HepG2 (cell line): ENCODE measurements at regions not wholly inside any gene's neighbourhood (a gene's known extent, or its start where the extent isn't known, plus 50 kb on each side); places are given as distances from the start of the nearest gene placed in this dataset.

Experiments used
- CAMTA2 ChIP-seq: sonication (generic); formaldehyde crosslinking; IDR thresholded peaks from 2 replicates; pipeline ENCODE4 v1.4.0; 2020; ENCODE audit warnings: mild to moderate bottlenecking, missing genetic modification reagents, borderline replicate concordance
- EZH2 ChIP-seq: conservative IDR thresholded peaks from 2 replicates; pipeline ENCODE4 v1.6.1; 2012; ENCODE audit warnings: mild to moderate bottlenecking, low read depth, low read length, moderate library complexity
- IKZF4 ChIP-seq: sonication (generic); formaldehyde crosslinking; IDR thresholded peaks from 2 replicates; pipeline ENCODE4 v1.5.1; 2020; ENCODE audit warnings: borderline replicate concordance, mild to moderate bottlenecking, low read depth, missing genetic modification reagents; ENCODE audit errors: not compliant biosample characterization
- NCOA2 ChIP-seq: sonication (generic); formaldehyde crosslinking; IDR thresholded peaks from 2 replicates; pipeline ENCODE4 v1.8.0; 2022; ENCODE audit warnings: inconsistent platforms
- RAD51 ChIP-seq: fragments of 450-650 bp; IDR thresholded peaks from 2 replicates; pipeline ENCODE4 v1.6.1; 2016; ENCODE audit warnings: borderline replicate concordance
- SMC3 ChIP-seq: IDR thresholded peaks from 2 replicates; pipeline ENCODE4 v1.6.1; 2011; ENCODE audit warnings: low read length, improper control_type of control experiment
- ZNF460 ChIP-seq: sonication (generic); formaldehyde crosslinking; IDR thresholded peaks from 2 replicates; pipeline ENCODE4 v1.5.1; 2020; ENCODE audit warnings: missing genetic modification reagents, mild to moderate bottlenecking, borderline replicate concordance
- ZNF589 ChIP-seq: sonication (generic); formaldehyde crosslinking; conservative IDR thresholded peaks from 2 replicates; pipeline ENCODE4 v1.8.0; 2022; ENCODE audit warnings: mild to moderate bottlenecking, moderate library complexity, missing genetic modification reagents
- TF ChIP-seq, protein P1 (sequence below): IDR thresholded peaks from 2 replicates; pipeline ENCODE4 v1.6.1; 2016; ENCODE audit warnings: mild to moderate bottlenecking, missing biosample characterization, missing genetic modification reagents
- TF ChIP-seq, protein P2 (sequence below): sonication (generic); formaldehyde crosslinking; IDR thresholded peaks from 2 replicates; pipeline ENCODE4 v1.5.0; 2020; ENCODE audit warnings: mild to moderate bottlenecking, missing genetic modification reagents, moderate library complexity

DNA sequence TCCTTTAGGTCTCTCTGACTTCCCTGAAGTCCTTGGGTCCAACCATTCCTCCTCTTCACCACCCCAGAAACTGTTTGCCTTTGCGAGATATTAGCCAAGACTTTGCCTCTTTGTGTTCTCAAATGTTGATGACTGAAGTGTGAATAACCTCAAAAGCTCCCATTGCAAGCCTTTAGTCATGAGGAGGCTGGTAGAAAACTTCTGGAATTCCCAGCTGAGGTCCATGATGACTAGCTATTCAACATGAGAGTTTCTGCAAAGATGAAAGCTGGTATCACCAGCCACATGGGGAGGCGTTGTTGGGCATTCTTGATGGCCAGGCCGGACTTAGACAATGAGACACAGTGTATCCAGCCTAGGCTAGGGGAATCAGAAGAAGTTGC is 111.7 kb downstream of the TBX5 start:
- TF ChIP-seq EZH2 (no peak), IKZF4 (CRISPR knock-in tag) (no peak), RAD51 (no peak), ZNF460 (CRISPR knock-in tag) (no peak), ZNF589 (CRISPR knock-in tag) (no peak), CAMTA2 (CRISPR knock-in tag) (no peak), NCOA2 (CRISPR knock-in tag) (no peak), SMC3 (no peak)
- TF ChIP-seq, protein P1, sequence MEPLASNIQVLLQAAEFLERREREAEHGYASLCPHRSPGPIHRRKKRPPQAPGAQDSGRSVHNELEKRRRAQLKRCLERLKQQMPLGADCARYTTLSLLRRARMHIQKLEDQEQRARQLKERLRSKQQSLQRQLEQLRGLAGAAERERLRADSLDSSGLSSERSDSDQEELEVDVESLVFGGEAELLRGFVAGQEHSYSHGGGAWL, result no peak
- TF ChIP-seq, protein P2, sequence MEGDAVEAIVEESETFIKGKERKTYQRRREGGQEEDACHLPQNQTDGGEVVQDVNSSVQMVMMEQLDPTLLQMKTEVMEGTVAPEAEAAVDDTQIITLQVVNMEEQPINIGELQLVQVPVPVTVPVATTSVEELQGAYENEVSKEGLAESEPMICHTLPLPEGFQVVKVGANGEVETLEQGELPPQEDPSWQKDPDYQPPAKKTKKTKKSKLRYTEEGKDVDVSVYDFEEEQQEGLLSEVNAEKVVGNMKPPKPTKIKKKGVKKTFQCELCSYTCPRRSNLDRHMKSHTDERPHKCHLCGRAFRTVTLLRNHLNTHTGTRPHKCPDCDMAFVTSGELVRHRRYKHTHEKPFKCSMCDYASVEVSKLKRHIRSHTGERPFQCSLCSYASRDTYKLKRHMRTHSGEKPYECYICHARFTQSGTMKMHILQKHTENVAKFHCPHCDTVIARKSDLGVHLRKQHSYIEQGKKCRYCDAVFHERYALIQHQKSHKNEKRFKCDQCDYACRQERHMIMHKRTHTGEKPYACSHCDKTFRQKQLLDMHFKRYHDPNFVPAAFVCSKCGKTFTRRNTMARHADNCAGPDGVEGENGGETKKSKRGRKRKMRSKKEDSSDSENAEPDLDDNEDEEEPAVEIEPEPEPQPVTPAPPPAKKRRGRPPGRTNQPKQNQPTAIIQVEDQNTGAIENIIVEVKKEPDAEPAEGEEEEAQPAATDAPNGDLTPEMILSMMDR (CRISPR knock-in tag), result no peak
